ENCODE measurements at regions not wholly inside any gene's neighbourhood (a gene's known extent, or its start where the extent isn't known, plus 50 kb on each side); places are given as distances from the start of the nearest gene placed in this dataset.

DNA sequence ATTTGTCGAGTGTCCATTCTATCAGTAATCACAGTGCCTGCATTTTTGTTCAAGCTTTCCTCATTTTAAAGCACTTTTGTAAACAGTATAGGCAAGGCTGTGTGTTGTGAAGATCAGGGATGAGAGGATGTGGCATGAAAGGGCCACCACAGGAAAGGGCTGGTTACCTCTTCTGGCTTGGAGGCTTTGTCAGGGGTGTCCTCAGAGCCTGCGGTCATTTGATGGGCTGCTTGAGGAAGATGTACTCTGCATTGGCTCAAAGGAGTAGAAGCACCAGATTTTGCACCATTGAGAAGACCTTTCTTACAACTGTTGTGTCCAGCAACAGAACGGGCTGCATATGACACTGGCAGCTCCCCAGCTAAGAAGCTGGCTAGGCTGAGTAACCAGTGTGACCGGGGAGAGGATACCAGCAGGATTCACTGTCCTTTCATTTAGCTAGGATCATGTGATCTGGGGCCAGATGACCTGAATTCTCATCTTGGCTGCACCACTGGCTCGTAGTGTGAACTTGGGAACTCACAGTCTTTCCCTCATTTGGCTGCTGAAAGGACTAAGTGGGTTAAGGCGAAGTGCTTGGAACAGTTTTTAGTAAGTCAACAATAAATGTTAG lies 380.2 kb downstream of the FGF9 start (continued):
- TF ChIP-seq MYC (IDR thresholded peaks at IDR 0.05; ENCODE audit: low read depth, low read length) (no peak), MYC (CRISPR knock-in tag; IDR thresholded peaks at IDR 0.05; ENCODE audit: borderline replicate concordance, low read depth) (no peak), ARID3A (IDR thresholded peaks at IDR 0.05; ENCODE audit: borderline replicate concordance, low read depth, low read length) (no peak), PURB (CRISPR knock-in tag; IDR thresholded peaks at IDR 0.05; ENCODE audit: low read depth) (no peak), MNT (conservative IDR thresholded peaks at IDR 0.05) (no peak), ZNF174 (CRISPR knock-in tag; IDR thresholded peaks at IDR 0.05) (no peak), RBFOX2 (IDR thresholded peaks at IDR 0.05; ENCODE audit: low read depth, low read length) (no peak), NONO (IDR thresholded peaks at IDR 0.05; ENCODE audit: low read depth in 2 of 2, low read length in 1 of 2) (no peak), RFX7 (CRISPR knock-in tag; IDR thresholded peaks at IDR 0.05) (no peak)
